Epithelial cell of prostate (primary cell): ENCODE measurements at regions not wholly inside any gene's neighbourhood (a gene's known extent, or its start where the extent isn't known, plus 50 kb on each side); places are given as distances from the start of the nearest gene placed in this dataset.

Experiments
- DNase-seq: peaks from one replicate; pipeline ENCODE4 v3.0.0-alpha.2; 2011; ENCODE audit warnings: low read depth, low spot score
- H3K27ac ChIP-seq: fragments of 450-650 bp; 2 replicates; pipeline ENCODE4 v1.5.1; 2017; ENCODE audit warnings: mild to moderate bottlenecking

DNA sequence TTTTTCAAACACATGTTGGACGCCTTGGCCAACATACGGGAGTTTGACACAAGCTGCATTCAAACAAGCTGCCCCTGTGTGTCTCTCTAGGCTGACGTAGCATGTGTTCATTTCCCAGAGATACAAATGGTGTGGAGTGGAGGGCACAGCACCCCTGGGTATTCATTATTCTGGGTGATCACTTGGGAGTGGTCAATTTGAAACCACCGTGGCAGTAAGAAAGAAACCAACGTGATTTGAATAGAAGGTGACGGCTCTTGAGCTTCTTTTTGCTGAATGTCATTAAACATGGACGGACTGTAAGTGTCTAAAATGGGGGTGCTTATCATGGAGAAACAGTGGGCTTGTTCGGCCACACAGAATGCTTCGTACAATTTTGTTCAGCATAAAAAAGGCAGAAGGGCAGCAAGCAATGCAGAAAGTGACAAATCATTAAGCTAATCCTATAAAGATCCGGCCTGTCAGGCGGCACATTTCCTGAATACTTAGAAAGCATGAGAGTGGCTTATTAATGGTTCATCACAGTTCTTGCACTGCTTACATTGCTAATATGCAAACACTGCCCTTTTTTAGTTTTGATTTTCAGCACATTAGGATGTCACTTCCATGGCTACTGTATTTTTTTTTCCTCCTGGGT, 1261.9 kb upstream of the CITED2 start:
- no peak overlapping the region for H3K27ac ChIP-seq
- no peak for DNase-seq

DNA sequence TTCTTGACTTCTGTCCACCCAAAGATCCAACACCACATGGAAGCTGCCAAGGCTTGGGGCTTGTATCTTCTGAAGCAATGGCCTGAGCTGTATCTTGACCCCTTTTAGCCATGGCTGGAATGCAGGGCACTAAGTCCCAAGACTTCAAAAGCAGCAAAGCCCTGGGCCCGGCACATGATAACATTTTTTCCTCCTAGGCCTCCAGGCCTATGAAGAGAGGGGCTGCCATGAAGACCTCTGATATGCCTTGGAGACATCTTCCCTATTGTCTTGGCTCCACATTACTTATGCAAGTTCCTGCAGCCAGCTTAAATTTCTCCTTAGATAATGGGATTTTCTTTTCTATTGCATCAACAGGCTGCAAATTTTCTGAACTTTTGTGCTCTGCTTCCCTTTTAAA, 1252.6 kb upstream of the CITED2 start:
- no peak overlapping the region for H3K27ac ChIP-seq
- no peak for DNase-seq

DNA sequence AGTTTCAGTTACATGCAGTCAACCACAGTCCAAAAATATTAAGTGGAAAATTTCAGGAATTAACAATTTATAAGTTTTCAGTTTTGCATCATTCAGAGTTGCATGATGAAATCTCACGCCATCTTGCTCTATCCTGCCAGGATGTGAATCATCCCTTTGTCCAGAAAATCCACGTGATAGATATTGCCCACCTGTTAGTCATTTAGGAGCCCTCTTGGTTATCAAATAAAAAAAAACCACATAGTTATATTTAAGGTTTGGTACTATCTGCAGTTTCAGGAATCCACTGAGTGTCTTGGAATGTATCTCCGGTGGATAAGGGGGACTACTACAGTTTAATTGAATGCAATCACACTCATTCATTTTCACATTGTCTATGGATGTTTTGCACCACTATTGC, 1249.0 kb upstream of the CITED2 start:
- peak overlapping the region; percentile 60 for H3K27ac ChIP-seq
- no peak for DNase-seq

DNA sequence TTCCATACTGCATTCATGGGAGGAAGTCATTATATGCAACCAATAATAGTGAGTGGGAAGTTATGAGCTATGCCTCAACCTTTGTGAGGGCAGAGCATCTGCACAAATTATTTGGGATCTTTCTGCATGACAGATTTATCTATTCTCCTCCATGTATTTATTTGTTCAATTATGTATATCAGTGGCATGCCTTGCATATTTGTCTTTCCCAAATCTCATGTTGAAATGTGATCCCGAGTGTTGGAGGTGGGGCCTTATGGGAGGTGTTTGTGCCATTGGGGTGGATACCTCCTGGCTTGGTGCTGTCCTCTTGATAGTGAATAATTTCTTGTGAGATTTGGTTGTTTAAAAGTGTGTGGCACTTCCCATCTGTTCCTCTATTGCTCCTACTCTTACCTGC, 1246.0 kb upstream of the CITED2 start:
- no peak overlapping the region for H3K27ac ChIP-seq
- no peak for DNase-seq

DNA sequence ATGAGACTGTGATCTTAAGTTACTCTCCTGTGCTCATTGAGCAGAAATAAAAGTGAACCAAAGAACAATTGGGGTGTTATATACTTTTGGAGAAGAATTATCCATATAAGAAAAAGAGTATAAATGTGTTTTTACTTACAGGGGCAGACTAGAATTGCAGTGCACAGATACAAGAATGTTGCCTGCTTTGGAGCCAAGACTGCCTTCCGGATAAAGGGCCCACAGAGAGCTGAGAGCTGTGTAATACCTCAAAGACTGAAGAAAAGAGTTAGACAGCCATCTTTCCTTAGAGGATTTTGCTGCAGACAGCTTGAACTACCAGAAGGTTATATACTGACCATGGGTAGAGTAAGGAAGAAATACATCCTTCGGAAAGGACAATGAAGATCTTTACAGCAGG, 1235.5 kb upstream of the CITED2 start:
- DNase-seq = no peak
- H3K27ac ChIP-seq = no peak overlapping the region

DNA sequence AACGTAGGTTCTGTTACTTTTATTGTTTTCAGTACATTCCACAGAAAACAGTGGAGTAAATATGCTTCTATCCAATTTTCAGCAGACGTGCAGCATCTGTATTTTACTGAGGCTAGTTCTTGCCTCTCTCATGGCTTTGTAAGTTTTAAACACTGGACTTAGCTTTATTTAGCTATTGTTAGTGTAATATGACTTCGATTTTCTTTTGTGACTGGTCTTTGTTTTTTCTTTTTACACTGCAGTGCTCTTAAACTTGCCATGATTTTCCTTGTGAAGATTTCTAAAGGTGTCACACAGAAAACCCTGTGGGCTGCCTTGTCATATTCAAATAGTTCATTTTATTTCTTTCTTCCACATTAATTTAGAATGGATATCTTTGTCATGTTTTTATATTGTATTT, 1234.9 kb upstream of the CITED2 start:
- no peak overlapping the region for H3K27ac ChIP-seq
- DNase-seq = no peak

DNA sequence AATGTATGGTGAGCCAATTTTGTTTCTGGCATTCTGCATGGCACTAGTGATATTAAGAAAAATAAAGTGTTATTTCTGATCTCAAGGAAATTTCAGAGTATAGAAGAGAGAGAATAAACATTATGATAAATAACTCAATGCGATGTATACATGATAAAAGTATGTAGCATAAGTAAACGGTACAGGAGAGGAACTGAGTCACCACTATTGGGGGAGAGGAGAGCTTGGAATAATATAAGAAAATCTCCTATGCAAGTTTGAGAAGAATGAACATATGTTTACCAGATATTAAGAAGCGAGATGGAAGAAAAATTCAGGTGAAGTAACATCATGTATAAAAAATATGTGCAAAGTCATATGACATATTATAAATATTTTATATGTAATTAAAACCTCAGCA, 1230.3 kb upstream of the CITED2 start:
- no peak for DNase-seq
- no peak overlapping the region for H3K27ac ChIP-seq

DNA sequence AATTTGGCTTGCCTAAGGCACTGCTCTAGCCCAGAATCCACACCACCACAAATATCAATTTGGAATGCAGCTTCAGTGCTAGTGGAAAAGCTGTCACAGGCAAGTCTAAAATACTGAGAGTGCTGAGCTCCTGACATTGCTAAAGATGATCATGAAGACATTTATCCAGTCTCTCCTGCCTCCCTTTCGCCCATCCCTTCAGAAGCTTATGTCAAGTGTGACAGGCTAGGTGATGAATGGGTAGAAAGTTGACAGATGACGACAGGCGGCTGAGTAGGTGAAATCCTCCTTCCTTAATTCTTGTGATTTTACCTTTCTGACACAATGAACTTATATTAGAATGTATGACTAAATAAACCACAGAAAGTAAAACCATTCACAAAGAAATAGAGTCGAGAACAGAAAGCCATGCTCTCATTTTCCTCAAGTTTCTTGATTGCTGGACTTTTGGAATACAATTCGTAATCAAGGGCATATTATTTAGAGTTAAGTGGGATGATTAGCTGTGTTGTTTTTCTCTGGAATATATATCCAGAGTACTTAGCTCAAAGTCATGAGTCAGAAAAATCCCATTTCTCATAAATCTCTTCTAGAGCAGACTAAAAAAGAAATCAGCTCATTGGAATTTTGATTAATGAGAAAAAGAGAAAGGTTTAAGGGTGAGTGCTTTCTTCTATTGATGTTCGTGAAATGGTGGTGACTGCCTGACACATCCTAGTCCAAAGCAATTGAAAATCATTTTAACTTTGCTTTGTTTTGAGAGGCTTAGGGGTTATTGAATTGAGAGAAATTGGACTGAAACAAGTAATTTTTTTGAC, 1228.2 kb upstream of the CITED2 start:
- no peak overlapping the region for H3K27ac ChIP-seq
- no peak for DNase-seq

DNA sequence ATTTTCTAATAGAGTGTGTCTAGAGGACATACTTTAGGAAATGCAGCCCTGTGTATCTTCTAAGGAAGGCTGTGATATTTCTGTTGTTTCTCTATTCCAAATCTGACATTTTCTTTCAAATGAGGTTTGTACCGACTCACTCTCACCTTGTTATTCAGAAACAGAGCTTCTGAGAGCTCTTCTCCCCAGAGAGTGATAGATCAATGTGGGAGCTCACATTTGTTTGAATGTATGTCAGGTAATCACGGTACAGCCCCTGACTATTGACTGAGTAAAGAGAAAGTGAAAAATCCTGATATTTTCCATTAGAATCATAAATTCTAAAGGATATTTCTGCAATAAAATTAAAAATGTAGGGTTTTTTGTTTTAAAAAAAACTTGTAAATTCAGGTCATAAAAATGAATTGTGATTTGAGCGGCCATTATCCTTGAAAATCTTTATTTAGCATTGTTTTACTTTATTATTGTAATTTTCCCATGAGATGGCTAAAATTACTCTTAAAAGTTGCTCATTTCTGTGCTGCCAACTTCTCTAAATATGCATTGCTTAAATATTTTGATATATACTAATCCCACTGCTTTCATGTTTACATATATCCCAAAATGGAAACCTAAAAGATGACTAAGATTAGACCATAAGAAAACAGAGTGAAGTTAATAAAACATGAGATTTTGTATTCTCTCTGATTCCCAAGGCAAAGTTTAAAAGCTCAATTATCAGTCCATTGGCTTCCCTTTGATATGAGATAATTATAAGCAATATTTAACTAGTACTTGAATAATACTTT, 1226.8 kb upstream of the CITED2 start:
- DNase-seq = no peak
- H3K27ac ChIP-seq = no peak overlapping the region

DNA sequence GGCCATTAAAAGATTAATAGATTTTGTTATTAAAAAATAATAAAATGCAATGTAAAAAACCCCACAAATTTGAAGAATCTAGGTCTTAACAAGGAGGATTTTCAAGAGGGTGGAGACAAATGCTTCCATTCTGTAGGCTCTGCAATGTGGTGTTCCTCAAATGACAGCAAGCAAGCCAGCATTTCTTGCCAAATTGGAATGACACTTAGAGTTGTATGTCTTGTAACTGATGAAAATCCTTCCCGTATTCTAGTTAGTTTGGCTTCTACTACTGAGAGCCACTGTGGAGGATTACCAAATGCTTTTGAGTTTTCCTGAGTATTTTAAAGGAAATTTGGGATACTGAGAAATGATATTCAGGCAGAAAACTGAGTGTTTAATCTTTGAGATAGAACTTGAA, 1225.5 kb upstream of the CITED2 start:
- H3K27ac ChIP-seq = no peak overlapping the region
- no peak for DNase-seq

DNA sequence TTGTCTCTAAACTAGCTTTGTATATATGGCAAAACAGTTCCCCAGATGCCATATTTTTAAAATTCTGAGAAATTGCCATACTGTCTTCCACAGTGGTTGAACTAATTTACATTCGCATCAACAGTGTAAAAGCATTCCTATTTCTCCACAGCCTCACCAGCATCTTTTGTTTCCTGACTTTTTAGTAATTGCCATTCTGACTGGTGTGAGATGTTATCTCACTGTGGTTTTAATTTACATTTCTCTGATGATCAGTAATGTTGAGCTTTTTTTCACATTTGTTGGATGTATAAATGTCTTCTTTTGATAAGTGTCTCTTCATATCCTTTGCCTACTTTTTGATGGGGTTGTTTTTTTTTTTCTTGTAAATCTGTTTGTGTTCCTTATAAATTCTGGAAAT, 1222.7 kb upstream of the CITED2 start:
- H3K27ac ChIP-seq = no peak overlapping the region
- DNase-seq = no peak

DNA sequence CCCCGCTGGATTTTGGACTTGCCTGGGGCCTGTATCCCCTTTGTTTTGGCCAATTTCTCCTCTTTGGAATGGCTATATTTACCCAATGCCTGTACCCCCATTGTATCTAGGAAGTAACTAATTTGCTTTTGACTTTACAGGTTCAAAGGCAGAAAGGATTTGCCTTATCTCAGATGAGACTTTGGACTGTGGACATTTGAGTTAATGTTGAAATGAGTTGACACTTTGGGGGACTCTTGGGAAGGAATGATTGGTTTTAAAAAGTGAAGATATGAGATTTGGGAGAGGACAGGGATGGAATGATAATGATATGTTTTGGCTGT, 1220.3 kb upstream of the CITED2 start:
- H3K27ac ChIP-seq = no peak overlapping the region
- no peak for DNase-seq

DNA sequence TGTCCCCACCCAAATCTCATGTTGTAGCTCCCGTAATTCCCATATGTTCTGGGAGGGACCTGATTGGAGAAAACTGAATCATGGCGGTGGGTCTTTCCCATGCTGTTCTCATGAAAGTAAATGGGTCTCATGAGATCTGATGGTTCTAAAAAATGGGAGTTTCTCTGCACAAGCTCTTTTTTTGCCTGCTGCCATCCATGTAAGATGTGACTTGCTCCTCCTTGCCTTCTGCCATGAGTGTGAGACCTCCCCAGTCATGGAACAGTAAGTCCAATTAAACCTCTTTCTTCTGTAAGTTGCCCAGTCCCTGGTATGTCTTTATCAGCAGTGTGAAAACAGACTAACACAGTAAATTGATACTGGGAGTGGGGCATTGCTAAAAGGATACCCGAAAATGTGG, 1218.4 kb upstream of the CITED2 start:
- no peak for DNase-seq
- no peak overlapping the region for H3K27ac ChIP-seq

DNA sequence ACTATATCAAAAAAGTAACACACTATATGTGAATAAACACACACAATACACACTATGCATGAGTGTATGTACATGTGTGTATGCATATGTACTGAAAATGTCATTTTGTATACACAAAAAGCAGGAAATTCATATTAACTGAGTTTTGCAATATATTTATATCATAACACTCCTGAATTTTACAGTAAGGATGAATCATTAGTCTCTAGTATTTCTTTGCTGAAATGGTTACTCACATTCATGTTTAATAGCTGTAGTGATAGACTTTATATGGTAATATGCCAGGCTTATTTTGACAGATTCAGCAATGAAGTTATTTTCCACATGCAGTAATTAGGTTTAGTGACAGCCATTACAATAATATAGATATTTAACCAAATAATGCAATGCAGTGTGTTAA, 1216.2 kb upstream of the CITED2 start:
- DNase-seq = no peak

DNA sequence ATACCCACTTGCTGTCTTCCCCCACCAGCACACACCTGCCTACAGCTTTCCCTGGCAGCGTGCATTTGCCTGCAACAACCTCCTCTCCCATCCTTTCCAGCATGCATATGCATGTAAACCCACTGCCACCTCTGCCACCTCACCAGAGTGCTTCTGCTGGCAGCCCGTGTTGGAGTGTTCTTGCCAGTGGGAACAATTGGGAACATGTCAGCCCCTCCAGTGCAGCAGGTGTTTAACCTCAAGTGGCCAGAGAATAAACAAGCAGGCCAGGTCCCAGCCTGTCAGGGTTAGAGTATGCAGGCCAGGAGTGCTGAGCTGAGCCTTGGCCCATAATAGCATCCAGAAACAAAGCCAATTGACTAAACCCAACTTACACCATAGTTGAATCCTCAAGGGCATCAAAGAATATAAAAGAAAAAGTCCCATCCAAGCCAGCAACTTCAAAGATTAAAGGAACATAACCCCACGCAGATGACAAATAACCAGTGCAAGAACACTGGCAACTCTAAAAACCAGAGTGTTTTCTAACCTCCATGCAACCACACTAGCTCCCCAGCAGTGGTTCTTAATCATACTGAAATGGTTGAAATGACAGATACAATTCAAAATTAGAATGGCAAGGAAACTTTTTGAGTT, 1212.1 kb upstream of the CITED2 start:
- no peak for DNase-seq
- H3K27ac ChIP-seq = no peak overlapping the region

More for the DNA sequence above, 1216.2 kb upstream of the CITED2 start:
- H3K27ac ChIP-seq = no peak overlapping the region

DNA sequence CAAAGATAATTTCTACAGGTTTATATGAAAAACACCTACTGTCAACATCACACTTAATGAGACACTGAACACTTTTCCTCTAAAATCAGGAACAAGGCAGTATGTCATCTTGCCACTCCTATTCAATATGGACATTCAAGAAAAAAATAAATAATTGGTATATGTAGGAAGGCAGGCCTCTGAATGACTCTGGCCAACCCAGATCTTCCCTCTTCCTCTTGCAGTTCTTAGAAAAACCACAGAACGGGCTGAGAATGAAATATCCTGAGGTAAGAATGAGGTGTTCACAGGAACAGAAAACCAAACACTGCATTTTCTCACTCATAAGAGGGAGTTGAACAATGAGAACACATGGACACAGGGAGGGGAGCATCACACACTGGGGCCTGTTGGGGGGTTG, 1207.2 kb upstream of the CITED2 start:
- H3K27ac ChIP-seq = no peak overlapping the region
- no peak for DNase-seq

DNA sequence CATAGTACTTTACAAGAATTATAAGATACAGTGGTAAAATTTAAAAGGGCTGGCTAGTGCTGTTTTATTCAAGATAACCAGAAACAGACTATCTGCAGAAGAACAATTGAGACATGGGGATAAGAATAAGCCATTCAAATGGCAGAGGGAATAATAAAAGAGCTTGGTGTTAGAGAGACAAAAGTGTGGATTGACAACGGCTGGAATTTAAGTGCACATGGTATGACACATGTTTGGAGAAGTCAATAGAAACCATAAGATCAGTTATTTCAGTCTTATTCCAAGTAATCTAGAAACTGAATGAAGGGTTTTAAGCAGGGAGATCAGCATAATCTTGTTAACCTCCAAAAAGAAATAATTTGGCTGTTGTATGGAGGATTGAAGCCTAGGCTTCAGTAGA, 1205.5 kb upstream of the CITED2 start:
- no peak overlapping the region for H3K27ac ChIP-seq
- DNase-seq = no peak

DNA sequence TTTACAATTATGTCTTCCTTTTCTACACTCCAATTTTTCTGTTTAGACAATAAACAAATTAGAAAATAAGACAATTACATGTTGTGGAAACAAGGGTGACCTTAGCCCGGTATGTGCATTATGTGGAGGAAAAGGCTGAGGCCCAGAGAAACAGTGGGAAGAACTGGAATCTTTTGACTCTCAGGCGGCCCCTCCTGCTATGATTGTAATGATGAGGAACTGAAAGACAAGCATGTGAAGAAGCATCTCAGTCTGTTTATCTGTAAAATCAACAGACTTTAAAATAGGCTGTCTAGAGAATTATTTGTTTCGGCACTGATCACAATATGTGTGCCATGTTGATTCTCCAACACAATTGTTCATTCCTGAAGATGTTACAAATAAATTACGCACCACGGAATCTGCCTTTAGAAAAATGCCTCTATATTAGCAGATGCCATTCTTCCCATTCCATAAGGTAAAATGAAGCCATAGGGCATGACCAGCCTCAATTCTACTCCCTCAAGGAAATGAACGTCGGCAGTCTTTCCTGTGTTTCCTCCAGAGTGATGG, 1201.6 kb upstream of the CITED2 start:
- no peak for DNase-seq
- no peak overlapping the region for H3K27ac ChIP-seq

DNA sequence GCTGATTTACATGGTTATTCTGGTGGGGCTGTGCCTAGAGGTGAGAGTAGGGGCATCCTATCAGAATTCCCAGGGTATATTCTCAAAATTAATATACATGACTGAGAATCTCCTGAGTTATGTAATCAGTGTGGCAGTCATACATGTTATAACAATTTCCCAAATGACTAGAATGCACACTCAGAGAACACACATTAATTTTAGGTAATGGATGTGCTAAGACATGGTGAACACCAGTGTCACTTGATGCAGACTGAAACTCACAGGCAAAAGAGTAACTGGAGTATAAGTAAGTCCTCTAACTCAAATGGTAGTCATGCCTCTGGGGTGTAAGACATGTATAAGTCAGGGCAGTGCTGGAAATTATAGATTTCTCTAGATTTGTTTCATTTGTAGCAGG, 1198.4 kb upstream of the CITED2 start:
- no peak for DNase-seq
- peak overlapping the region; percentile 41 for H3K27ac ChIP-seq

DNA sequence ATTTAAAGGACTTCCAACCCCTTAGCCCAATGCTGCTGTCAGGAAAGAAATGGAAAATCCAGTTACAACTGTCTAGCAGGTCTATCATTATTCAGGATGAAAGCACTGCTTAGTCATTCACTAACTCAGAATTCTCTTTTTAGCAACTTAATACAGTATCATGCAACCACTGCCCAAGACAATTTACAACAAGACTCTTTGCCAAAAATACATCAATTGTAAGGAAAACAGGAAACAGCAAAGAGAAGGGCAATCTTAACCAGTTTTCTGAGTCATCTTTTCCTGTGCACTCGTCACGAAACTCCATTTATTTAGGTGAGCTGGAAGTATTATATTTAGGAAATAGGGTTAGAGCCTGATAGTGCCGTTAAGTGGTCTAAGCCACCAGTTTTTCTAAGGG, 1197.7 kb upstream of the CITED2 start:
- DNase-seq = peak; percentile 33
- peak overlapping the region; percentile 41 for H3K27ac ChIP-seq

DNA sequence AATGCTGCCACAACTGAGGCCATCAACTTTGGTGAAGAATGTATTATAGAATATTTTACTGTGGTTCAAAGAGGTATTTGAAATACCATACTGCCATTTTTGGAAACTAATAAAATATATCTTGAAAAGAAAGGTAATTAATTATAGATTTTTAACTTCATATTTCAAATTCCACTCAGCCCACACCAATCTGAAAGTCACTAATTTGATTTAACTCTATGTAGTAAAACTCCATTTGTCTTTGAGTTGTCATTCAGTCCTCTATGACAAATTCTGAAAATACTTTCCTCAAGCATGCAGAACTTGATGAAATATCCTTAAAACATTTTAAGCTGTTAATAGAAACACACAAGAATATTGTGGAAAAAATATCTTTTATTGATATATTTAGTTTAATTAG, 1196.7 kb upstream of the CITED2 start:
- H3K27ac ChIP-seq = no peak overlapping the region
- DNase-seq = no peak
